ENCODE measurements at regions not wholly inside any gene's neighbourhood (a gene's known extent, or its start where the extent isn't known, plus 50 kb on each side); places are given as distances from the start of the nearest gene placed in this dataset.
"Not testable (repeated sequence)": the region's sequence is repeated elsewhere in the genome, so short reads cannot be mapped to it uniquely, and the experiment has no call there.

DNA sequence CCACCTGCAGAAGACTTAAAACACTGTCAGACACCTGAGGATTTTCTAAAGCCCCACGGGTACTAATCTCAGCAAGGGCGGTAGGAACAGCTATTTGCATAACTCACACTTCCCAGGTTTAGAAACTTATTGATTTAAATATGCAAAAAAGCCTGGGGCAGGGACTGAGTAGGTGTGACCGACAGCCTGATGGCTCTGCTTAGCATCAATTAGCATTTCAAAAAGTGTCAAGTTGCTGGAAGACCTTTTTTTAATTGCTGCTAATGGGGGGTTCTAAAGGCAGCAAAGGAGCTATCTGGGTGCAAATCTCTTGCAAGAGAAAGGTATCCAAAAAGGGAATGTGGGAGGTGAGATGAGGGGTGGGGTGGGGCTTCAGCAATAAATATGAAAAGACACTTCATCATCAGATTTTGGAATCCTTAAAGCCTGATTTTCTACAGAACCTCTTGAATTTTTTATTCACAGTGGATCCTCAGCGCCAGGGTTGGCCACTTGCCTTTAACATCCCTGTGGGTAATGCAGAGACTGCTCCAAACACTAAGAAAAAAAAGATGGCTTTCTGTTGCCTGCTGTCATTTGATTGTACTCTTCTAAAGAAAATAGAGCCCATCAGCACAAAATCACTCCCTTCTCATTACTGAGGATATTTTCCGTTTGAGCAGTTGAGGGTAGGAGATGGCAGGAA, 121.1 kb upstream of the RMP24 start:
- no peak overlapping the region for H3K4me3 ChIP-seq
- no peaks in the 10 kb centered on the region for H3K4me1 ChIP-seq
- no peak for DNase-seq
- TF ChIP-seq POLR2A (IDR thresholded peaks at IDR 0.05) (no peak), POLR2AphosphoS5 (IDR thresholded peaks at IDR 0.05) (no peak), EP300 (IDR thresholded peaks at IDR 0.05) (no peak)
- TF ChIP-seq, protein P1, sequence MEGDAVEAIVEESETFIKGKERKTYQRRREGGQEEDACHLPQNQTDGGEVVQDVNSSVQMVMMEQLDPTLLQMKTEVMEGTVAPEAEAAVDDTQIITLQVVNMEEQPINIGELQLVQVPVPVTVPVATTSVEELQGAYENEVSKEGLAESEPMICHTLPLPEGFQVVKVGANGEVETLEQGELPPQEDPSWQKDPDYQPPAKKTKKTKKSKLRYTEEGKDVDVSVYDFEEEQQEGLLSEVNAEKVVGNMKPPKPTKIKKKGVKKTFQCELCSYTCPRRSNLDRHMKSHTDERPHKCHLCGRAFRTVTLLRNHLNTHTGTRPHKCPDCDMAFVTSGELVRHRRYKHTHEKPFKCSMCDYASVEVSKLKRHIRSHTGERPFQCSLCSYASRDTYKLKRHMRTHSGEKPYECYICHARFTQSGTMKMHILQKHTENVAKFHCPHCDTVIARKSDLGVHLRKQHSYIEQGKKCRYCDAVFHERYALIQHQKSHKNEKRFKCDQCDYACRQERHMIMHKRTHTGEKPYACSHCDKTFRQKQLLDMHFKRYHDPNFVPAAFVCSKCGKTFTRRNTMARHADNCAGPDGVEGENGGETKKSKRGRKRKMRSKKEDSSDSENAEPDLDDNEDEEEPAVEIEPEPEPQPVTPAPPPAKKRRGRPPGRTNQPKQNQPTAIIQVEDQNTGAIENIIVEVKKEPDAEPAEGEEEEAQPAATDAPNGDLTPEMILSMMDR (IDR thresholded peaks at IDR 0.05), result no peak
- peaks cover 0 to 9% (median 0%) of the 10 kb centered on the region in 3 donors for H3K27me3 ChIP-seq
- intact Hi-C loops (cut with DNase I; ENCODE audit: low total_unique reads), result no loop called here
- no peak overlapping the region for H3K27ac ChIP-seq
- no peaks in the 10 kb centered on the region for H3K9me3 ChIP-seq
- 42 to 57% (median 50%) methylated on average over 5 of the region's 5 CpGs for WGBS, 5 donors
- no peaks in the 10 kb centered on the region for H3K36me3 ChIP-seq

DNA sequence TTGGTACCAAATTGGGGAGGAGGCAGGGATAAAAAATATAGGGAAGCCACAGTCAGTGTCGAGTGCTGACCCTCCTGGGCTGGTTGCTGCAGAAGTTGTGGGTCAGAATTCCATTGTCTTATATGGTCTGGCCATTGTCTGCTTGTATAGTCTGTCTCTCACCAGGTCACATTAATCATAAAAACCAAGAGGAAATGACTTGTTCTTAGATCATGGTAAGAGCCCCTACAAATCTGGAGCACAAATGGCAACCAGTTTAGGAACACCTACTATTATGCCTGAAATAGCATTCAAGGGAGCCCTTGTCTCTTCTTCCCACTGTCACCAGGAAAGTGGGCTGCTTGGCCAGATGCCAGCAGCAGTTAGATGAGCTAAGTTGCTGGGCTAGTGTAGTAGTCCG, 119.7 kb upstream of the RMP24 start:
- Histone ChIP-seq H3K9me3 (no peaks in the 10 kb centered on the region), H3K4me3 (no peak overlapping the region), H3K27ac (no peak overlapping the region), H3K36me3 (no peaks in the 10 kb centered on the region), H3K4me1 (no peaks in the 10 kb centered on the region), H3K27me3 (peaks cover 0 to 9% (median 0%) of the 10 kb centered on the region in 3 donors)
- no peak for DNase-seq
- 55 to 78% (median 65%) methylated on average over 2 of the region's 2 CpGs for WGBS, 5 donors
- intact Hi-C loops (cut with DNase I; ENCODE audit: low total_unique reads), result no loop called here
- no peak for TF ChIP-seq POLR2AphosphoS5 (IDR thresholded peaks at IDR 0.05)
- TF ChIP-seq, protein P1 (IDR thresholded peaks at IDR 0.05), result no peak
- TF ChIP-seq EP300 (IDR thresholded peaks at IDR 0.05), result no peak
- no peak for TF ChIP-seq POLR2A (IDR thresholded peaks at IDR 0.05)

DNA sequence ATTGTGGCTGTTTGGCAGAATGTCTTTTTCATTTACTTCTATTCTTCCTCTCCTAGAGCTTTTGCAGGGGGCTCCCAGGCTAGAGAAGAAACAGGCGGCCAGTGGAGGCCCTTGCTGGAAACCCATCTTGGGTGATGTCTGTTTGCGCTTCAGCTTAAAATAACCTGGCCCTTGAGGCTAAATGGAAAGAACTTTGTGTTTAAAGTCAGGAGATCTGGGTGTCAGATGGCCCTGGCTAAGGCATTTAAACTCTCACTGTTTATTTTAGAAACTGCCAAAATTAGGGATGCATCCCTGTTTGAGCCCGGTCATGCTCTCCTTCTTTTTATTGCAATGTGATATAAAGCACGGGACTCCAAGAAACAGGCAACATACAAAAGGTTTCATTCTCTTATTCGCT, 118.4 kb upstream of the RMP24 start:
- TF ChIP-seq, protein P1 (IDR thresholded peaks at IDR 0.05), result no peak
- TF ChIP-seq EP300 (IDR thresholded peaks at IDR 0.05) (no peak), POLR2A (IDR thresholded peaks at IDR 0.05) (no peak), POLR2AphosphoS5 (IDR thresholded peaks at IDR 0.05) (no peak)
- H3K27me3 ChIP-seq, result peaks cover 0 to 9% (median 0%) of the 10 kb centered on the region in 3 donors
- H3K4me1 ChIP-seq, result no peaks in the 10 kb centered on the region
- no peak for DNase-seq
- no peak overlapping the region for H3K27ac ChIP-seq
- intact Hi-C loops (cut with DNase I; ENCODE audit: low total_unique reads), result no loop called here
- H3K4me3 ChIP-seq, result no peak overlapping the region
- no peaks in the 10 kb centered on the region for H3K36me3 ChIP-seq
- H3K9me3 ChIP-seq, result no peaks in the 10 kb centered on the region
- WGBS, 5 donors, result 78 to 87% (median 85%) methylated on average over 5 of the region's 5 CpGs

DNA sequence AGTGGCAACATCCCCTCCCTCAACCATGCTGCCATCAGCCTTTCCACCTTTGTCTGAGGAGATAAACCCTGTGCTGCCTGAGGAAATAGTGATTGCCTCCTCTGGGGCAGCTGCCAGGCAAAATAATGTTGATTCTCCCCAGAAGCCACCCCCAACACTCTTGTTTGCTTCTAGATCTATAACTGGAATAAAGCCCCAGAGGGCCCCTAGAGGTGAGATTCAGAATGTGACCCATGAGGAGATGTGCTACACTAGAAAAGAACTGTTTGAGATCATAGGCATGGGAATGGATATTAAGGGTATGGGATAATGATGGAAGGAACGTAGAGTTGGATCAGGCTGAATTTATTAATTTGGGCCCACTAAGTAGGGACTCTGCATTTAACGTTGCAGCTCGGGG, 116.3 kb upstream of the RMP24 start:
- intact Hi-C loops (cut with DNase I; ENCODE audit: low total_unique reads), result no loop called here
- TF ChIP-seq EP300 (IDR thresholded peaks at IDR 0.05), result no peak
- no peak for TF ChIP-seq POLR2A (IDR thresholded peaks at IDR 0.05)
- TF ChIP-seq POLR2AphosphoS5 (IDR thresholded peaks at IDR 0.05), result no peak
- TF ChIP-seq, protein P1 (IDR thresholded peaks at IDR 0.05), result no peak
- WGBS, 5 donors, result 75 to 97% (median 95%) methylated on average over 3 of the region's 3 CpGs
- H3K27ac ChIP-seq, result no peak overlapping the region
- H3K4me3 ChIP-seq, result no peak overlapping the region
- no peaks in the 10 kb centered on the region for H3K4me1 ChIP-seq
- peaks cover 0 to 9% (median 0%) of the 10 kb centered on the region in 3 donors for H3K27me3 ChIP-seq
- H3K9me3 ChIP-seq, result no peaks in the 10 kb centered on the region
- H3K36me3 ChIP-seq, result no peaks in the 10 kb centered on the region
- no peak for DNase-seq

DNA sequence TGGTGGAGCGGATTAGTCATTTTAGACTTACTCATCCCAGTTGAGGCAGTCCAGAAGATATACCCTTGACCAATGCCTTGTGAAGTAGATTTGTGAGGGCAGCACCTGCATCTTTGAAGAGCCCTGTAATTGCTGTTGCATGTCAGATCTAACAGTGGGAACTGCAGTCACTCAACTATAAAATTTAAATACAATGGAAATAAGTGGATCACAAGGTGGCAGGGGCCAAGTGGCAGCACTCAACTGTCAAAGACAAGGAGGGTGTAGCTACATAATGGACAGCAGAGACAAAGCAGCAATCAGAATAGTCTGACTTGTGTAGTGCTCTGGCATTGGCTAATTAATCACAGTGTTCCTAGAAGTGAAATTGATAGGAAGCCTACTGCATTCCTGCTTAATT, 115.8 kb upstream of the RMP24 start:
- DNase-seq; H3K27me3 ChIP-seq; H3K36me3 ChIP-seq; H3K4me1 ChIP-seq; H3K27ac ChIP-seq; H3K4me3 ChIP-seq; intact Hi-C loops (cut with DNase I; ENCODE audit: low total_unique reads); H3K9me3 ChIP-seq: not testable (repeated sequence)
- 0 to 50% (median 3%) methylated on average over 1 of the region's 1 CpG for WGBS, 5 donors

DNA sequence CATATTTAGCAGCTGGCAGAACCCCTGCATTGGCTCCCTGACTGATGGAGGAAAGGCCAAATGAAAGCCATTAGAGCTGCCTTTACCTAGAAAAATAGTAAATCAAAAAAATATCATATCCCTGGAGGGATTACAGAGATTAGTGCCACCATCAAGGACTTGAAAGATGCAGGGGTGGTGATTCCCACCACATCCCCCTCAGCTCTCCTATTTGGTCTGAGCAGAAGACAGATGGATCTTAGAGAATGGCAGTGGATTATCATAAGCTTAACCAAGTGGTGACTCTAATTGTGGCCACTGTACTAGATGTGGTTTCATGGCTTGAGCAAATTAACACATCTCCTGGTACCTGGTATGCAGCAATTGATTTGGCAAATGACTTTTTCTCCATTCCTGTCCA, 114.9 kb upstream of the RMP24 start:
- H3K36me3 ChIP-seq; H3K4me1 ChIP-seq; H3K4me3 ChIP-seq; intact Hi-C loops (cut with DNase I; ENCODE audit: low total_unique reads); H3K27ac ChIP-seq; H3K9me3 ChIP-seq; DNase-seq; H3K27me3 ChIP-seq: not testable (repeated sequence)
